T-helper 1 cell treated with Interleukin-12 subunit alpha and Interleukin-12 subunit beta and Interleukin-4 antibody, amounts not matched to agents 30 ng/mL and 1 ng/mL, for 36 hours (primary cell): ENCODE measurements at regions not wholly inside any gene's neighbourhood (a gene's known extent, or its start where the extent isn't known, plus 50 kb on each side); places are given as distances from the start of the nearest gene placed in this dataset.
"Not testable (repeated sequence)": the region's sequence is repeated elsewhere in the genome, so short reads cannot be mapped to it uniquely, and the experiment has no call there.

Source experiments
- intact Hi-C: fragments of 100-400 bp; cut with micrococcal nuclease; formaldehyde crosslinking; loops from one replicate; pipeline ENCODE4 v1.15.1; 2024

- intact Hi-C loops: no loop called here
Measured at GRCh38 chr3:25944329-25944728, 154.4 kb downstream of the OXSM start.

GRCh38 chr3:25945366-25945765 is 155.5 kb downstream of the OXSM start:
- intact Hi-C loops: no loop called here

GRCh38 chr3:25945836-25946235 is 155.9 kb downstream of the OXSM start:
- intact Hi-C loops: no loop called here

- intact Hi-C loops: no loop called here
Measured at GRCh38 chr3:25952133-25952532, 162.2 kb downstream of the OXSM start.

- intact Hi-C loops: no loop called here
Measured at GRCh38 chr3:25957026-25957425, 167.1 kb downstream of the OXSM start.

- intact Hi-C loops: no loop called here
Measured at GRCh38 chr3:25960776-25961175, 170.9 kb downstream of the OXSM start.

- intact Hi-C loops: no loop called here
Measured at GRCh38 chr3:25962255-25962654, 172.4 kb downstream of the OXSM start.

- intact Hi-C loops: no loop called here
Measured at GRCh38 chr3:25964141-25964540, 174.3 kb downstream of the OXSM start.

- intact Hi-C loops: no loop called here
Measured at GRCh38 chr3:25967385-25967784, 177.5 kb downstream of the OXSM start.

GRCh38 chr3:25971736-25972135 is 181.8 kb downstream of the OXSM start:
- intact Hi-C loops: no loop called here

- intact Hi-C loops: no loop called here
Measured at GRCh38 chr3:25973122-25973521, 183.2 kb downstream of the OXSM start.

GRCh38 chr3:25982756-25983155 is 192.9 kb downstream of the OXSM start:
- intact Hi-C loops: no loop called here

- intact Hi-C loops: no loop called here
Measured at GRCh38 chr3:25985621-25986020, 195.7 kb downstream of the OXSM start.

- intact Hi-C loops: no loop called here
Measured at GRCh38 chr3:25992606-25993005, 202.7 kb downstream of the OXSM start.

- intact Hi-C loops: no loop called here
Measured at GRCh38 chr3:26004172-26004571, 214.3 kb downstream of the OXSM start.

GRCh38 chr3:26011276-26011675 is 221.4 kb downstream of the OXSM start:
- intact Hi-C loops: no loop called here

- intact Hi-C loops: no loop called here
Measured at GRCh38 chr3:26012241-26012745, 222.4 kb downstream of the OXSM start.

- intact Hi-C loops: no loop called here
Measured at GRCh38 chr3:26015752-26016151, 225.9 kb downstream of the OXSM start.

GRCh38 chr3:26018889-26019288 is 229.0 kb downstream of the OXSM start:
- intact Hi-C loops: no loop called here

GRCh38 chr3:26024206-26024605 is 234.3 kb downstream of the OXSM start:
- intact Hi-C loops: not testable (repeated sequence)

GRCh38 chr3:26029321-26029720 is 239.4 kb downstream of the OXSM start:
- intact Hi-C loops: no loop called here

GRCh38 chr3:26042126-26042525 is 252.2 kb downstream of the OXSM start:
- intact Hi-C loops: not testable (repeated sequence)

GRCh38 chr3:26049951-26050350 is 260.1 kb downstream of the OXSM start:
- intact Hi-C loops: no loop called here

- intact Hi-C loops: no loop called here
Measured at GRCh38 chr3:26050776-26051175, 260.9 kb downstream of the OXSM start.
